Activated CD4-positive, alpha-beta T cell treated with anti-CD3 and anti-CD28 coated beads, Interleukin-2, amount 50 U/mL, for 48 hours (primary cell): ENCODE measurements at regions not wholly inside any gene's neighbourhood (a gene's known extent, or its start where the extent isn't known, plus 50 kb on each side); places are given as distances from the start of the nearest gene placed in this dataset.
"Not testable (repeated sequence)": the region's sequence is repeated elsewhere in the genome, so short reads cannot be mapped to it uniquely, and the experiment has no call there.

Source experiments
- DNase-seq, 2 experiments: peaks; one replicate each; pipeline ENCODE4 v3.0.0-alpha.2; 2020

DNA sequence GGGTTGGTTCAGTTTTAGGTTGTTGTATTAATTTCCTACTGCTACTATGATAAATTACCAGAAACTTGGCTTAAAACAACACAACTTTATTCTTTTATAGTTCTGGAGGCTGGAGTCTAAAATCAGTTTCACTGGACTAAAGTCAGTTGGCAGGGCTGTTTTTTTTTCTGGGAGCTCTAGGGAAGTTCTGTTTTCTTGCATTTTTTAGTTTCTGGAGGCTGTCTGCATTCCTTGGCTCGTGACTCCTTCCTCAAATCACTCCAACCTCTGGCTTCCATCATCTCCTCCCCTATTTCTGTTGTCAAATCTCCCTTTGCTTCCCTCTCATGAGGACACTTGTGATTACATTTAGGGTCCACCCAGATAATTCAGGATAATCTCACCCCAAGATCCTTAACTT lies 51.3 kb upstream of the SUB1 start:
- no peak for DNase-seq

DNA sequence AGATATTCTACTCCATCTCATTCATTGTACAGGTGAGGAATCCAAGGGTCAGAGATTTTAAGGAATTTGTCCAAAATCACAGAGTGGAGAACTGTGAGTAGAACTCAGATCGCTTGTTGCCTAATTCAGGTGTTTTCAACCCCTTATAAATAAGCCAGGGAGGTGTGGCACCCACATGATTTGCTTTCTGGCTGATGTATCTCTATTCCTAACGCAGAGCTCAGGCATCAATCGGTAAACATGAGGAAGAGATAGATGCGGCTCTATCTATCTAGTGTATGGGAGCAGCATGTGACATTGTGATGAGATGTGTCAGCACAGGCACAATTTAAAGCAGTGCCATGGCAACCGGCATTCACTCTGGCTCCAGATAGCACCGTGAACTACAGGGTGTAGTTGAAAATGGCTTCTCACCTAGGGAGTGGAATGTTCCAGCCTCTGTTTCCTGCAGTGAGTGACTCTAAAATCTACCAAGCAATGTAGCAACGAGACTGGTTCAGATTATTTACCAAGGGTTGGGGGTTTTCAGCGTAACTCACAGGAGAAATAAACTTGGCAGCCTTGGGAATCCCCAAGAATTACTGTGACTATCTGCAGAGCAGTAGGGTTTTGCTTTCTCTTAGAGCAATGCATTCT lies 53.4 kb upstream of the SUB1 start:
- DNase-seq = peak; percentile 50 to 66

DNA sequence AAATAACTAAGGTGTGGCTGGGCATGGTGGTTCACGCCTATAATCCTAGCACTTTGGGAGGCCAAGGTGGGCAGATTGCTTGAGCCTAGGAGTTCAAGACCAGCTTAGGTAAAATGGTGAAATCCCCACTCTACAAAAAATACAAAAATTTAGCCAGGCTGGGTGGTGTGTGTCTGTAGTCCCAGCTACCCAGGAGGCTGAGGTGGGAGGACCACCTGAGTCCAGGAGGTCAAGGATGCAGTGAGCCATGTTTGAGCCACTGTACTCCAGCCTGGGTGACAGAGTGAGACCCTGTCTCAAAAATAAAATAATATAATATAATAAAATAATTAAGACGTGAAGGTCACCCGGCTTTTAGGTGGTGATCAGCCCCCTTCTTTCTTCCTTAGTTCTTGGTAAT lies 58.0 kb upstream of the SUB1 start:
- DNase-seq = not testable (repeated sequence)

DNA sequence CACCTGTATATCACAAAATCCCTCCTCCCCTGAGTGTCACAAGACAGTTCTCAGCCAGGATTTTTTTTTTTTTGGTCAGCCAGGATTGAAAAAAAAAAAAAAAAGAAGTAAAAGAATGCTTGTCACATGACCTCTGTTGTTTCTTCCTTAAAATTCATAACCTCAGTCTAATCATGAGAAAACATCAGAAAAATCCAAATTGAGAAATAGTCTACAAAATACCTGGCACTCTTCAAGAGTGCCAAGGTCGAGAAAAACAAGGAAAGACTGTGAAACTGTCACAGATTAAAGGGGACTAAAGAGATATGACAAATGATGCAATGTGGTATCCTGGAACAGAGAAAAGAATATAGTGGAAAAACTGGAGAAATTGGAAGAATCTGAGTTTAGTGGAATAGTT lies 58.5 kb upstream of the SUB1 start:
- no peak for DNase-seq

DNA sequence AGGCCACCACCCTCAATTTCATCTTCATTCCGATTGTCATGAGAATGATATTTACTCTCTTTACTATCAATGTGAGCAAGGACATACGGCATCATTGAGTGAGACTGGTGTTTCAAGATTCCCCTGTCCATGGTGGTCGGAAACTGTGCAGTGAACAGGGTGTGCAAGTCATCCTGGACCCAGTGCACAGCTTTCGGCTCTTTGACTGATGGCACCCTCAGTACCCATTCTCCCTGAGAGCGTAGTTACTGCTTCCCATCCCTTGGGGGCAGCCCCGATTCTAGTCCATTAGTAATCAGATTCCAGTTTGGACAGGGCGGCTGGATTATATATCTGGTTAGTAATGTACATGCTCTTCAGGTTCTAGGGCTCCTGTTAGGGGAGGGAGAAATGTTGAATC lies 61.7 kb upstream of the SUB1 start:
- DNase-seq = no peak

DNA sequence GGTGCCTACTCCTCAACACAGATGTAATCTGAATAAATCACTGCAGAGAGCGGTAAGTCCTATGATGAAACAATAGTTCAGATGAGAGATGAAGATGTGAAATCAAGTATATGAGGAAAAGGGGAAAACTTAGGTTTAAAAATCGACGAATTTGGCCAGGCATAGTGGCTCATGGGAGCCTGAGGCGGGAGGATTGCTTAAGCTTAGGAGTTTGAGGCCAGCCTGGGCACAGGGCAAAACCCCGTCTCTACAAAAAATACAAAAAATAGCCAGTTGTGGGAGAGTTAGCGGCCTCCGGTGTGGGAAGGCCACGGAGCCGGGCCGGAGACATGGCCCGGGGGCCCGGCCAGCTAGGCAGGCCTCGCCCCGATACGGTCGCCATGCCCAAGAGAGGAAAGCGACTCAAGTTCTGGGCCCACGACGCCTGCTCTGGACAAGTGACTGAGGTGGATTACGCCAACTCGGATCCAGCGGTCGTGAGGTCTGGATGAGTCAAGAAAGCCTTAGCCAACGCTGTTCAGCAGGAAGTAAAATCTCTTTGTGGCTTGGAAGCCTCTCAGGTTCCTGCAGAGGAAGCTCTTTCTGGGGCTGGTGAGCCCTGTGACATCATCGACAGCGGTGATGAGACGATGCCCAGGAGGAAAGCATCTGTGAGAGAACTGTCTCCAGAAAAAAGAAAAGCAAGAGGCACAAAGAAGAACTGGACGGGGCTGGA lies 62.8 kb upstream of the SUB1 start:
- DNase-seq = peak; percentile 20 to 41

DNA sequence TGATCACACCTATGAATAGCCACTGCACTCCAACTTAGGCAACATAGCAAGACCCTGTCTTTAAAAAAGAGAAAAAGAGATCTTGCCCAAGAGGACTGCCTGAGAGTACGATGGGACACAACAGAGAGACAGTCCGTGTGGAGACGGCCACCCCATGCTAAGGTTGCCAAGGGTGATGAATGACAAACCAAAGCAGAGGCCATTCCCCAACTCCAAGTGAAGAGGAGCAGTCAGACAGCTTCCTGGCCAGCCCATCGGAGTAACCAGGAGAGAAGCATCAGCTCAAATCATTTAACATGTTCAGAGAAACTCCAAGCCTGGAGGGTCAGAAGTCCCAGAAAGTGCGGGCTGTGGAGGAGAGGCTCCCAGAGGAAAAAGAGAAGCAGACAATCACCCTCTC lies 63.9 kb upstream of the SUB1 start:
- DNase-seq = no peak

DNA sequence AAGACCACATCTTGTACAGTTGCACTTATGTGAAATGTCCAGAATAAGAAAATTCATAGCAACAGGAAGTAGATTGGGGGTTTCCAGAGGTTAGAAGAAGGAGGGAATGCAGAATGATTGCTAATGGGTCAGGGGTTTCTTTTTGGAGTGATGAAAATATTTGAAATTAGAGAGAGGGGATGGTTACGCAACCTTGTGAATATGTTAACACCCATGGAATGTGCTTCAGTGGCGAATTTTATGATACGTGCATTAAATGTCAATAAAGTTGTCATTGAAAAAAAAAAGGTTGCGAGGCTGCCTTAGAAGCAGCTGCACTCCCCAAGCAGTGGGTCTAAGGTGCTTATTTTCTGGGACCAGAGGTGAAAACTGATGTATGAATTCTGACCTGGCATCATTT lies 64.4 kb upstream of the SUB1 start:
- no peak for DNase-seq

DNA sequence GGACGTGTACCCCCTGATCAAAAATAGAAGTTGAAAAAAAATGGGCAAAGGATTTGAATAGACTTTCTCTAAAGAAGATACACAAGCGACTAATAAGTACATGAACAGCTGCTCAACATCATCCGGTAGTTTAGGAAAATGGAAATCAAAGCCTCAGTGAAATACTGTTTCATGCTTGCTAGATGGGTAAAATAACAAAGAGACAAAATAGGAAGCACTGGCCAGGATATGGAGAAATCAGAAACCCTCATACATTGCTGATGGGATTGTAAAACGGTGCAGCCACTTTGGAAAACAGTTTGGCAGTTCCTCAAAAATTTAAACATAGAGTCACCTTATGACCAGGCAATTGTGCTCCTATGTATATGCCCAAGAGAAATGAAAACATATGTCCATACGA lies 65.0 kb upstream of the SUB1 start:
- no peak for DNase-seq

DNA sequence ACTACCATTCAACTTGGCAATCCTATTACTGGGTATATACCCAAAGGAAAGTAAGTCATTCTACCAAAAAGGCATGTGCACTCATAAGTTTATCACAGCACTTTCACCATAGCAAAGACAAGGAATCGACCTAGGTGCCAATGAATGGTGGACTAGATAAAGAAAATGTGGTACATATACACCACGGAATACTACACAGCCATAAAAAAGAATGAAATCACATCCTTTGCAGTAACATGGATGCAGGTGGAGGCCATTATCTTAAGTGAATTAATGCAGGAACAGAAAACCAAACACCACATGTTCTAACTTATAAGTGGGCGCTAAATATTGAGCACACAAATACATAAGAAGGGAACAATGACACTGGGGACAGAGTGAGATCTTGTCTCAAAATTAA lies 65.8 kb upstream of the SUB1 start:
- DNase-seq = no peak

DNA sequence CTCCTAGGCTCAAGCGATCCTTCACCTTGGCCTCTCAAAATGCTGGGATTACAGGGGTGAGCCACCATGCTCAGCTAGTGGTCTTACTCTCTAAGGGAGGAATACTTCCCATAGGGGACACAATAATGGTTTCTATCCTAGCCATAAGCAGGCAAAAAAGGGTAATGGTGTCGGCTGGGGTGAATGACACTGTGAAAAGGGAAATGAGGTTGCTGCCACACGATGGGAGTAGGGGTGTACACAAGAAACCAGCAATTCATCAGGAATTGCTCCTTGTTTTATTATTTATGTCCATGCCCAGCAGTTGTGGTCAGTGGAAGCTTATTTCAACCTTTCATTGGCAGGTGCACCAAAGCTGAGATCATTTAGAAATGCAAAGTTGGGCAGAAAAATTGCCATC lies 70.3 kb upstream of the ZFR start:
- DNase-seq = no peak

DNA sequence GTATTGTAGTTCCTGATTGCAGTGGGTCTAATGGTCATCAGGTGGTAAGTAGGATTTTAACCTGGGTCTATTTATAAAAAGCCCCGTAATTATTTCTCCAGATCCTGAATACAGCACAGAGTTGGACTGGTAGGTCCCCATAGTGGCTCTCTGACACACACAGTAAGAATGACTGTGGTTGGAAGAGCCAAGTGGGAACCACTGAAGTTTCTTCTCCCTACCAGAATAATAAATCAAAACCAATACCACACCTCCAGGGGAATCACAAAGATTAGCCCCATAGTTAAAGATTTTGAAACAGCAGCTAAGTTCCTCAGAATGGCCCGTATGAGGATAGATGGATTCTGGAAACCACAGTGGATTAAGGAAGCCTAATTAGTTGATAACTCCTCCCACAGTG lies 68.4 kb upstream of the ZFR start:
- no peak for DNase-seq

DNA sequence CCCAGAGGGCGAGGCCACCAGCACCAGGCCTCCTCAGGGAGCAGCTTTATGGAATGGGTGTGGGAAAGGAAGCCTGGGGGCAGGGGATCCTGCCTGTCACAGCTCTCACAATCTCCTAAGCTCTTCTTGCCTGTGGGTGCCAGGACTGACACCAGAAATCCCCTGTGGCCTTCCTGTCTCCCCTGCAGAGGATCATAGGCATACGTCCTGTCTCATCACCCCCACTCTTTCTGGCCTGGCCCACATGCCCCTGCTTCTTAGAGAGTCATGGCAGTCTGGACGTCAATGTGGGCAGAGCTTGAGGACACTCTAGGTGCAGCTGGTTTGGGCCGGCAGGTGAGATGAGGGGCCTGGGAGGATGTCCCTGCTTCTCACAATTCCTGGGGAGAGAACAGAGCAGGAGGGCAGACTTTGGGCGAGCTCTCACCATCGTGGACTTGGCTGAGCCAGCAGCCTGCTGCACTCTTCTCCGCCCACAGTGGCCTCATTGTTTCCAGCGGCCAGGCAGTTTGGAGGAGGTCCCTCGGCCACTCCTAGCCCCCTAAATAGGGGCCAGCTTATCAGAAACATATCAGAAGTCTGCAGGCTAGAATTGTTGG lies 67.3 kb upstream of the ZFR start:
- DNase-seq = no peak

DNA sequence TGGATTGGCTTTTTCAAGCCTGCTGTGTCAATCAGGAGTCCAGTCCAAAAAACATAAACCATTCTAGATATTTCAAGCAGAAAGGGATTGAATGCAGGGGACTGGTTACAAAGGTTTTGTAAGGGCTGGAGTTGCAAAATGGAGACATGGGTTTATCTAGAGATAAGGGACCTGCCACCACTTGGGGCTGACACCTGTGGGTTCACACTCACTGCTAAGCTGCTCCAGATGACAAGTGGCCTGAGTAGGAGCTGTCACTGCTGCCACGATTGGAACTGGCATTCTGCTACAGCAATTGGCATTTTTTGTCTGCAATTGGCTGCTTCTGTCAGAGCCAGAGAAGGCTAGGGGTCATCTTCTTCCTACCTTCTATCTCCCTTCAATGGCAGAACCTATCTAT lies 66.3 kb upstream of the ZFR start:
- DNase-seq = no peak

DNA sequence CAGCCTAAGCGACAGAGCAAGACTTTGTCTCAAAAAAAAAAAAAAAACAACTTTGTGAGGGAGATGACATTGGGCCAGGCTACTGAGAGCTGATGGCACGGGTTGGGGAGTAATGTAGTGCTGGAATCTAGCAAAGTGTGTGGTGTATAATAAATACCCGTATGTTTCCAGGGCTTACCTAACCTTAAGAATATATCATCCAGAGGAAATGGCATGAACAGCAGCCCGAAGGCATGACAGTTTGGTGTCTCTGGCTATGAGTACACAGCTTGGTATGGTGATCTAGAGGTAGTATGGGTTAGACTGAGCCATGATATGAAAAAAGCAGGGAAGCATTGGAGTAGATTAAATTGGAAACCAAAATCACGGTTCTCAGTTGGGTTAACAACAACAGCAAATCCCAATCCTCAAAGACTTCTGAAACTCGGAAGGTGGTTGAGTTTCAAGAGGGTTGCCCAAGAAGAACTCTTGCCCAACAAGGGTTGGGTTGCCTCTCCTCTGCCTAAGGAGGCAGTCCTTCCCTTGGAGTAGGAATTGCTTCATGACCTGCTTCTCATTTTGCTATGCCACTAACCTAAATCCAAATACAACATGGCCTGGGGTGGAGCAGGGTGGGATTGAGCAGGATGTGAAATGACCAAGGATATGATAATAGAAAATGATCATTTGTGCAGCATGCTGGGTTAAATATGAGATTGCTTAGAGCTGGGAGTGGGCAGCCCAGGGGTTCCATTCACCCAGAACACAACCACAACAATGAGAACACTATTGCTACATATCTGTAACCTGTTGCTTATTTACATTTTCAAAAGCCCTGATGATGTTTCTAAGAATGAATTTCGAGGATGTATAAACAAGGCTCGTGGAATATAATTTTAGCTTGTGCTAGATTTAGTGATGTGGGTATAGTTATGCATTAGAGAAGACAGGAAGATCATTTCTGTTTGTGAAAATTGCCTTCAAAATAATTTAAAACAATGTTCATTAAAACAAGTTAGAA lies 64.6 kb upstream of the ZFR start:
- DNase-seq = no peak

DNA sequence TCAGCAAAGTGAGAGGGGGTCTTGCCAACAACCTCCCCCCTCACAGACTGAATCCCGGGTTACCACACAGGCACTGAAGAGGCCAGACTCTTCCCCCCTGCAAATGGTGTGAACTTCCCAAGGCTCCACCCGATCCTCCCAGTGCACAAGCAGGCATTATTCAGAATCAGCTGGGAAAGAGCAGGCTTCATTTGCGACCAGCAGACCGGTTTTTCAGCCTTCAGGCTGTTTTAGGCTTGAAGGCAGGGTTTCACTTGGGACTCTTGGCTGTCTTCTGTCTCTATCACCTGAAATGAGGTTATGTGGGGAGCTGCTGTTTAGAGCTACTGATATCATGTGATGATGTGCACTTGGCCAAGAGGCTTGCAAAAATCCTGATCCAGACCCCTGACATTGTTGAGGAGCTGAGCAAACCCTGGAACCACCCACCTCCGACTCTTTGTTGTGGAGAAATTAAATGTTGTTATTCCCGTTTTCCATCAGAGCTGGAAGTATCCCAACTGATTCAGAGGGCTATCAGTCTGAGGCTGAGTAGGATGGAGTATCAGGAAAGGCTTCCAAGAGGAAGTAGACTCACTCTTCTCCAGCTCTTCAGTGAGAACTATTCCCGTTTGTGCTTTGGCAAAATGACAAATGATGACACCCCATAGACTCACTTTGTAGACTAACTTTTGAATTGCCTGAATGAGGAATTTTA lies 63.3 kb upstream of the ZFR start:
- DNase-seq = no peak

DNA sequence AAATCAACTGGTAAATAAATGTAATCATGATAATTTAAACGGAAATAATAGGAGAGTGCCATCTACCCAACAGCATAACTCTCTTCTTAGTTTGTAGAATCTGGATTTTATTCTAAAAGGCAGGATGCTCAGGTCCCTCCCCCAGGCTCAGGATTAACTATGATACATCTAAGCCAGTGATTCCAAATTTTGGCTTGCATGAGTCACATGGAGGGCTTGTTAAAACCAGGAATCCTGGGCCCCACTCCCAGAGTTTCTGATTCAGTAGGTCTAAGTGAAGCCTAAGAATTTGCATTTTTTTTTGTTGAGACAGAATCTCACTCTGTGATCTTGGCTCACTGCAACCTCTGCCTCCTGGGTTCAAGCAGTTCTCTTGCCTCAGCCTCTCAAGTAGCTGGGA lies 62.3 kb upstream of the ZFR start:
- no peak for DNase-seq

DNA sequence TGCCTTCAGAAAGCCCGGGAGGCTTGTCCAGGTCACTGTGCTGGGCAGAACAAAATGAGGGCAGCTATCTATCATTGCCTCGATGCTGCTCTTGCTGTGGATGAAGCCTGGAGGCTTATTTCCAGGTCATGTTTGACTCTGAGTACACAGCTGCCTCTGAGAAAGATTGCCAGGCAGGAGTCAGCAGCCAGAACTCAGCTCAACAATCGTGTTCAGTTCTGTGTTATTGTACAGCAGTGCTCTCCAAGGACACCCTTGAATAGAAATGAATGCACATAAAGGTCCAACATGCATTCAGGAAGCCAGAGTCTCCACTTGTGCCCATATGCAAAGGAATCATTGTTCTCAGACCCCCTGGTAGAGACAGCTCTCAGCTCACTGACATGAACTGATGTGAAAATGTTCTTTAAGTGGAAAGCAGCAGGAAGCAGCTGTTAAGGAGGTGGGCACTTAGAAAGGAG lies 61.7 kb upstream of the ZFR start:
- DNase-seq = no peak

DNA sequence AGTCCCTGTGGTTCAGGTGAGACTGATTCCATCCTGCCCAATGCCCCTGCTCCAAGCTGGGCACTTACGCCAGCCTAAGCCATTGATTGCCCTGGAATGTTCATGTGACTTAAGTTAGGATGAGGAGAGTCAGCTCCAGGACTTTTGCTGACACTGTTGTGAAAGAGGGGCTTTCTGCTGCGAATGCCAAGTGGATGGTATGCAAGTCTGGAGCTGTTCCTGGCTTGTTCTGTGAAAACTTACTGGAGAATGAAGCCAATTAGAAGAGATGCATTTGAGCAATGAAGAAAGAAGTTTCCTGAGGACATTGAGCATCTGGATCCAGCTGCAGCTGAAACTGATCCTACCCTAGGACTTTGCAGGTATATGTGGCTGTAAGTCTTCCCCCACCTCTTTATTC lies 61.2 kb upstream of the ZFR start:
- no peak for DNase-seq

DNA sequence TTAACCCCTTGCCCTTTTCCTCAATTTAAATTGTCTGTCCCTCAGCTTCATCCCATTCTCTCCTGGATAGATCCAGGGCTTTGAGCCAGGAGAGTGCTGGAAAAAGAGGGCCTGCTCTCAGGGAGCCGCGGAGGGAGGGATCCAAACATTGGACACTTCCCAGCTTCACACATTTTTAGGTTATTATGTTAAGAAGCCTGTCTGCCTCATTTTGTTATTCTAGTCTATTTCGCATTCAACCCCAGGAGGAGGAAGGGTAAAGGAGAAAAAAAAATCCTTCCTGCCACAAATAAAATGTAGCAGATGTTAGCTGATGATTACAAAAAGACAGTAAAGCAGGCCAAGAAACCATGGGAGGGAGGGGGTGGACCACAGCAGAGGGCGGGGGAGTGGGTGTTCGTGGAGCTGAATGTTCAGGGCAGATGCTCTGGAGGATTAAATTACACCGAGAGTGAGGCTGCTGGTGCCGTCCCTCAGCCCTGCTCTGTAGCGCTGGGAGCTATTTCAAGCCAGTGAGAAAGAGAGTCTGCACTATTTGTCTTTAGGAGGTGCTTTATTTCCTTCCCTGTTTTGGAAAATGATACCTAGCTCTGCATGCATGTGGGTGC lies 60.6 kb upstream of the ZFR start:
- no peak for DNase-seq

DNA sequence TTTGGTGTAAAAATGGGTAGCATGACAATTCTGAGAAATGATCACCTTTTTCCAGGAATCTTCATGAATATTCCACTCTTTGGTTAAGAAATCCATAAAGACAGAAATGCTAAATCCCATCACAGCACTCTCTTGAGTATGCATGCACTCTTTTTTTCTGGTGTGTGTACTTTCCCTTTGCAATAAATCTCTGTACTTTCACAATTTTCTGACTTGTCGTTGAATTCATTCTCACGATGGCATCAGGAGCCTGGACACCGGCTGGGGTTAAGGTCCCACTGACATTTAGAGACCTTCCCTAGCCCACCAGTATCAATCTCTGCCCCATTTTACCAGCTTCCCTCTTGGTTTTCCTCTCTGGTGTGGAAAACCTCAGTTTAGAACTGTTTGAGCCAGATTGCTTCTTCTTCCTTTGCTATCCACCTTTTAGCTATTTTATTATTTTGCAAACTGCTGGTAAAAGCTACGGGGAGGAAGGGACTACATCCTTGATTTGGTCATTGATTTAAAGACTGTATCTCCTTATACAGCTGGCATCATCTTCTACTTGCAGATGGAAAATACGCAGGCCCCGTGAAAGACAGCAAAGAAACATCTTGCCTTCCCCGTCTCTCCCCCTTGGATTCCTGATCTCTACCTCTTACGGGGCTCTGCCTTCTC lies 59.9 kb upstream of the ZFR start:
- DNase-seq = no peak

DNA sequence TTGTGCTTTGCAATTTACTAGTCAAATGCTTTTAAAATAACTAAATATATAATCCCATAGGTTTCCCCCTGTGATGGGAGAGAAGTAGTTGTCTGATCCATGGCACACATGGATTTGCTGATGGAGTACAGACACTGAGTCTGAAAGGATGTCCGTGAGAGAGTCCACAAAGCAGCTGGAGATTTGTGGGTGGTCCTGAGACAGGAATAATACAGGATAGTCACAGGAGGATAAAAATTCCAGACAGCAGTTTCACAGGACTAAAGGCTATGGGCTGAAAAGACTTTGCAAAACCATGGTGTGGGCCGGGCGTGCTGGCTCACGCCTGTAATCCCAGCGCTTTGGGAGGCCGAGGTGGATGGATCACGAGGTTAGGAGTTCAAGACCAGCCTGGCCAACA lies 58.7 kb upstream of the ZFR start:
- DNase-seq = no peak
